Mesenteric fat pad (tissue), 1 donor: ENCODE measurements at regions not wholly inside any gene's neighbourhood (a gene's known extent, or its start where the extent isn't known, plus 50 kb on each side); places are given as distances from the start of the nearest gene placed in this dataset.

Experiments
- DNase-seq: peaks from one replicate; pipeline ENCODE4 v3.0.0-alpha.2; 2020; ENCODE audit warnings: low spot score
- donor health status: DM: yes; HTN: yes; CAD: no.

DNA sequence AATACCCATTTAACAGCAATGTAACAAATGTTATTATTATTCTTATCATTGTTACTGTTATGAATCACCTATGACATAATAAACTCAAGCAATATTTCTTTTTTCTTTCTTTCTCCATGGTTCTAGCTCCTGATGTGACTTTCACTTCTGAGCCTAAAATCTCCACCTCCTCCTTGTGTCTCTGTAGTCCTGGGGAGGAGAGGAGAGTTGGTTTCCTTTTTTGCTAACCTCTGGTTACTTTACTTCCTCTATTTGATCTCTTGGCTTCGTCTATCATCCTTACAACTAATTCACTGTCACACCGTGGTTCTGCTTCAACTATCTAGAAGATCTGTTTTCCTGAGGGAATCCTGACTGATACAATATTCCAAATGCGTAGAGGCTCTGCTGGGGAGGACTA, 456.6 kb downstream of the VRK1 start:
- DNase-seq = no peak

DNA sequence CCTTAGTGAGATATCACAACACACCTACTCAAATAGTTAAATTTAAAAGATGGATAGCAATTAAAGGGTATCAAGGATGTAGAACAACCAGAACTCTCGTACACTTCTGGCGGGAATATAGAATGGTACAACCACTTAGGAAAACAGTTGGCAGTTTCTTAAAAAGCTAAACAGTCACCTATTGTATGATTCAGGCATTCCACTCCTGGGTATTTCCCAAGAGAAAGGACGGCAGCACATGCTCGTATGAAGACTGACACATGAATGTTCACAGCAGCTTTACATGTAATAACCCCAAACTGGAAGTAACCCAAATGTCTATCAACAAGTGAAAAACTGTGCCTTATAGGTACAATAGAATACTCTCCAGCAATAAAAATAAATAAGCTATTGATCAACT, 465.2 kb downstream of the VRK1 start:
- DNase-seq = no peak

DNA sequence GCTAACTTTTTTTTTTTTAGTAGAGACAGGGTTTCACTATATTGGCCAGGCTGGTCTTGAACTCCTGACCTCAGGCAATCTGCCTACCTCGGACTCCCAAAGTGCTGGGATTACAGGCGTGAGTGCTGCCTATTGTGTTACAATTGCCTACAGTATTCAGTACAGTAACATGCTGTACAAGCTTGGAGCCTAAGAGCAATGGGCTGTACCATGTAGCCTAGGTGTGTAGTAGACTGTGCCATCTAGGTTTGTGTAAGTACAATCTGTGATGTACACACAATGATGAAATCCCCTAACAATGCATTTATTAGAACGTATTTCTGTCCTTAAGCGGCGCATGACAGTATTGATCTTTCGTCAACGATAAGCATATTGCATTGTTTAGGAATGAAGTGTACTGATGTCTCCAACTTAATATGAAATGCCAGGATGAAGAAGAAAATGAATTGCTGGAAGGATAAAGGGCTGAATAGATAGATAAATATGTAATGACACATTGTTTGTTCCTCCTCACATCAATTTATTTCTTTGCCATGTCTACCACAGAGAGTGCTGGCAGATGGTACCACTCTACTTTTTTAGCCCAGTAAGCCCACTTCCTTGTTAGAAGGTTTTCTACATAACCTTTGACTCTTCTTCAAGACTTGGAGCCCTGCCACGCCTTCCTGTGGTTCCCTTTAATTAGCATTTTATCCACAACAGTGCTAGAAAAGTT, 467.5 kb downstream of the VRK1 start:
- no peak for DNase-seq

DNA sequence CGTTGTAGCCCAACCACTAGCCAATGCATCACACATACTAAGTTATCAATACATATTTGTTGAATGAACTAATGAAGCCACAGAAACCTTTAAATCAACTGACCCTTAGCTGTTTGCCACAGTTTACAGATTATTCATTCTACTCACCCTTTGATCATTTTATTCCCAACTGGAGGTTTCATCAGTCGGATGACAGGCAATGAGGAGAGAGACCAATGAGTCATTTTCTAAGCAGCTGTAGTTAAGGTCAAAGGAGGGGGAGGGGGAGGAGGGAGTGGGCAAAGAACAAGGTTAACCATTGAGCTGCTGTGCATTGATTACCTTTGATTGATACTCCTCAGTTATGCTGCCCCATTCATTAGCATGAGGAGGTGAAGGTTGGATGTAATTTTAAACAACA, 469.5 kb downstream of the VRK1 start:
- DNase-seq = no peak

DNA sequence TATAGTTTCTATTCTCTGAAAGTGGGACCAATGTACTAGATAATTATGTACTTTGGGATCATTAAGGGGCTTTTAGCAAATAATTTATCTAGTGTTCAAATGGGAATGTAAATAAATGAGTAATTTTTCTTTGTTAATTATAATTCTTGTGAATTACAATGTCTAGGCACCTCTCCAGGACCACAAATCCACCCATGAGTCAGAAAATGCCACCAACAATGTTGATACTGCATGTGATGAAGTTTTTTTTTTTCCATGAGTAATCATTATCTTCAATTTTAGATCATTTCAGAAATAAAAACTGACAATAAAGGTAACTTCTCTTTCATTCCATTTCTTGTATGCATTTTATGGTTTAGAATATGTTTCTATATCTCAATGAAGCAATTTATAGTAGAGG, 470.3 kb downstream of the VRK1 start:
- DNase-seq = no peak

DNA sequence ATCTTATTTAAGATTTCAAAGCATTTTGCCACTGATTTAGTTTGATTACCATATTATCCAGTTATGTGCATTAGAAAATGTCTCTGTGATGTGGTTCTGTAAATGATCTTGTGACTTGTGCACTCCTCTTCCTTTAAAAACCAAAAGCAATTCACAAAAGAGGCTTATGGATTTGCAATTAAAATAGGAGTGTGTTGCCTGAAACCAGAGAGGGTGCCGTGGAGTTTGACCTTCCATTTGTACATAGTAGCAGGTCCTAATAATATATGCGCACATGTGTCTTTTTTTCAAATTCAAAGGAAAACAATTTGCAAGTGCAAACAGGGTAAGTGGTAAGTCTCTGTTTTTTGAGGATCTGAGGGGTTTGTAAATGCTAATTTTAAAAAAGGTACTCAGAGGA, 470.9 kb downstream of the VRK1 start:
- no peak for DNase-seq

DNA sequence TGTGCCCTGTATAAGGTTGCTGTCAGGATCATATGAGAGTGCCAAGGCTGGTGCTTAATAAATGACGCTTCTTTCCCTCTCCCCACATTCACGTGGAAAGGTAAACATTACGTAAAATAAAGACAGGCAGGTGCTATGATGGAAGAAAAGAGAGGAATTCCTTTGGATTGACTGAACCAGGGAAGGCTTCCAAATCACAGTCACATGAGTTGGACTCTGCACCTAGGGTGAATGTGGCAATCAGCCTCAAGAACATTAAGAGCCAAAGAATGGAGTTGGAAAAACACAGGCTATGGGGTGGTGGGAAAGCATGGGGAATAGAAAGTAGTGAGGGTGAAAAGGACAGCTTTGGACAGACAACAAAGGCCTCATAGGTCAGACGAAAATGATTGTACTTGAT, 473.1 kb downstream of the VRK1 start:
- no peak for DNase-seq

DNA sequence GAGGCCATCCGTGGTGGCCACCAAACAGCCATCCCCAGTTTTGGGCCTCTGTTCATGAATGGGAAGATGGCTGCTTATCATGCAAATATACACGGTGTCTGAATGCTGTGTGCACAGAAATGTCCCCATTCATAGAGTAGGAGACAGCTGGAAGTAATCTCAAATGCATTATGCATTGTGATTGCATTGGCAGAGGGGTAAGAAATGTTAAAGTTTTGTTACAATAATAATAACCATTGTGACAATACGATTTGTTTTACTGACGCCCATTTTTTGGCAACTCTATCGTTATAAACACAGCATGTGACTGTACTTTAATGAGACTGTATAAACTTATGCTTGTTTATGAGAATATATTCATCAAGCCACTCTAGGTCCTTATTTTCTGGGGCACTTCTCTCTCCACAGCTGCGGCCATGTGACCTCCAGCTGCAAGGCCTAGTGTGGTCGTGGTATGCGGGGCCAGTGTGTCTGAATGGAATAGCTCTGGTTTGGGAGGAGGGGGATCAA, 474.3 kb downstream of the VRK1 start:
- DNase-seq = no peak

DNA sequence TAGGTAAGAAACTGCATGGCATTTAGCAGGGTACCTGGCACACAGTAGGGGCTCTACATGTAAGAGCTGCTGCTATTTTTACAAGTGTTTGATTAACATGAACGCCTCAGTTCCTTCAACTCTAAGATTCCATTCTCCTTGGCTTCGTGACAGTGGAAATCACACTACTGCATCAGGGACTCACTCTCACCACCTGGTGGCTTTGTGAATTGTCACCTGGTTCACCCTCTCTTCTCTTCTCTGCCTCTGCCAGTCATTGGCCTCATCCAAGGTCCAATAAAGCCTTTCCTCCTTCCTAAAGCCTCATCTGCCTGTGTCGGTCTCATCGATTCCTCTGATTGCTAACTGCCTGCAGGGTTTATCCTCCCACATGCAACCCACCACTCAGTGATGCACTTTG, 476.4 kb downstream of the VRK1 start:
- DNase-seq = no peak

DNA sequence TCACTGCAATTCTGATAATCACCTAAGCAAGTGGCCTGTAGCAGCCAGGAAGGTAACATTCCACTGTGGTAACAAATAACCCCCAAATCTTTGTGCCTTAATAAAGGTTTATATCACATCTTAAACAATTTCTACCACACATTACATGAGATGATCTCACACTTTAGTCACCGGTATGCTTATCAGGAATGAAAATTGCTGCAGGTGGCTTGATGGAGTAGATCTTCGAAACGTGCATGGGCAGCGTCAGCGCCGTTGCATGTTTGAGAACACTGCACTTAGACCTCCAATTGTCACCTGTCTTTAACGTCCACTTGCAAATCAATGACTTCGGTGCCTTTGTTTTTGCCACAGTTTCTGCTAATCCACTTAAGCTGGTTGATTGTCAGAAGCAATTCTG, 477.4 kb downstream of the VRK1 start:
- no peak for DNase-seq

DNA sequence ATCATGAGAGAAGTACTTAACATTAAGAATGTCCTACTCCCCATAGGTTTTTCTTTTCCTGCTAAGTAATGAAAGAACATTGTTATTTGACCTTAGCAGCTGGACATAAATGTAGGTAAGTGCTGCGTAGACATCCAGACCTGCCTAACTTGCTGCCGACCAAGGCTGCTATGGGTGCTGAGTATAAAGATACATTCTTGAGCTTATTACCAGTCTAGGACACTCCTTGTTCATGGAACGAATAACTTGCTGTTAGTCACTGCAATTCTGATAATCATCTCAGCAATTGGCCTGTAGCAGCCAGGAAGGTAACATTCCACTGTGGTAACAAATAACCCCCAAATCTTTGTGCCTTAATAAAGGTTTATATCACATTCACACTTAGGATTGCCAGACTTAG, 478.1 kb downstream of the VRK1 start:
- DNase-seq = no peak

DNA sequence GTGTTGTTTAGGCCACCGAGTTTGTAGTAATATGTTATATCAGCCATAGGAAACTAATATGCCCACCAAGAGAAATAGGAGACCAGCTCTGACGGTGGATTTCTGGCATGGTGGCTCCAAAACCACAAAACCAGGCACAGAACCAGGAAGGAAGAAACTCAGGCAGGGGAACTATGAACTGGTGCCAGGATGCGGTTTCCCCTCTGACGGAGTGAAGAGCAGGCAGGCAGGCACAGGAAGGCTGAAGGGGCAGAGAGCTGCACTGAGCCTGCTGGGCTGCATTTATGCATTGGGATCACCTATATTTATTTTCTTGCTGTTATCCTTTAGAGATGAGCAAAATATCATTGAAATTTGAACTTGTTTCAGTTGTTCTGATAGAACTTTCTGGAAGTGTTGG, 479.4 kb downstream of the VRK1 start:
- DNase-seq = no peak

DNA sequence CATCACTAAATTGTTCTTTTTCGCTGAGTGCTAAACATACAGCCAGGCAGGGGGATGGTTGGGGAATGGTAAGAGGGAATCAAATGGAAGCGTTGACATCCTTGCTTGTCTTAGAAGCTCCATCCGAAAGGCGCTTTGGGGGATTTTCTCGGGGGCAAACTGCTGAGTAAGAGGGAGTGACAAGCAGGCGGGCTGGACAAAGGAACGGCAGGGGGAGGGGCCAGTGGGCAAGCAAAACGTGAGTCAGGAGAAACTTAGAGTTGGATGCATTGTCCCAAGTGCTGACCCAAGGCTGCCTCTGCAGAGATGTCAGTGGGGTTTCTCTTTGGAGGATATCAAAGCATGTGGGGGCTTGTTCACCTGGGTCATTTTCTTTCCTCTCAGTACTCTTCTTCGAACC, 480.5 kb downstream of the VRK1 start:
- no peak for DNase-seq

DNA sequence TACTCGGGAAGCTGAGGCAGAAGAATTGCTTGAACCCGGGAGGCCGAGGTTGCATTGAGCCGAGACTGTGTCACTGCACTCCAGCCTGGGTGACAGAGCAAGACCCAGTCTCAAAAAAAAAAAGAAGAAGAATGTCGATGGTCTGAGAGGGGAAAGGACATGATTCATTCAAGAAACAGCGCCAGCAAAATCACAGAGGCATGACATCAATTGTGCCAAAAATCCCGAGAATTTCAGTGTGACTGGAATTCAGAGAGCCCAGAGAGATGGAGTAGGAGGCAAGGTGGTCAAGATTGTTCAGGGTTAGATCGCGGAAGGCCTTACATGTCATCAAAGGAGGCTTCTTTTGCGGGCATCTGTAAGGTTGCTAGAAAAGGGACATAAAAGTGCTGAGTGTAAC, 483.3 kb downstream of the VRK1 start:
- DNase-seq = no peak

DNA sequence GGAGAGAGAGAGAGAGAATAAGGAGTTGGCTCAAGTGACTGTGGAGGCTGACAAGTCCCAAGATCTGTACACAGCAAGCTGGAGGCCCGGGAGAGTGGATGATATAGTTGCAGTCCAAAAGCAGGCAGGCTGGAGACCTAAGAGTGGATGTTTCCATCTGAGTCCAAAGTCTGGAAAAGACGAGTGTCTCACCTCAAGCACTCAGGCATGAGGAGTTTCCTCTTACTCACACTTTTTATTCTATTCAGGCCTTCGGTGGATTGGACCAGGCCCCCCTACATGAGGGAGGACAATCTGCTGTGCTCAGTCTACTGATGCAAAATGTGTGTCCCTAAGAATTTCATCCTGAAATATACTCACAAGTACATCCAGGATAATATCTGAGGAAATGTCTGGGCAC, 484.6 kb downstream of the VRK1 start:
- no peak for DNase-seq

DNA sequence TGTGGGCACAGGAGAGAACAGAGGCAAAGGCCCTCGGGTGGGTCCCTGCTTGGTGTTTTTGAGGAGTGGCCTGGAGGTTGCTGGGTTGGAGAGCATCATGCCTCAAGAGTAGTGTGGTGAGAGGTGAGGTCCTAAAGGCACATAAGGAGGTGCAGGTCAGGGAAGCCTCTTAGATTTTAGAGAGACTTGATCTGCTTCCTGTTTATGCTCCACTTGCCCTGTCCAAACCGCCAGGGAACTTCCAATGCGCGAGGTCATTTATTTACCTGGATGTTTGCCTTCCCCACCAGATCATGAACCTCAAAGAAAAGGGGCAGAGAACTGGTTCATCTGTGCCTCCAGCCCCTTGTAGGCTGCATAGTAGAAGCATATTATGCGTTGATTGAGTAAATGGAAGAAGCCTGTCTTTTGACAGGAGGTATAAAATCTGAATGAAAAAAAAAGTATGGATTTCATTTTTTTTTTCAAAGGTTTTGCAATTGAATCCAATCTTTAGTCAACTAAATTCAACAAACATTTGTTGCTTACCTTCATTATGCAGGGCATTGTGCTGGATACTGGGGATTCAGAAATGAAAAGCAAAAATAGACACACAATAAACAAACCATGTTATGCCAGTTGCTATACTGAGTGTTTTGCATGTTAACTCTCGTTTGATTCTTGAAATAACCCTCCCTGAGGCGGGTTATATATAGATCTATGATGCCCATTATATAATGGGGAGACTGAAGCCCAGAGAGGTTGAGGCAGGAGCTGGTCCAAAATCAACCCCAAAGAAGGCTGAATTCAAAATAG, 485.2 kb downstream of the VRK1 start:
- no peak for DNase-seq

DNA sequence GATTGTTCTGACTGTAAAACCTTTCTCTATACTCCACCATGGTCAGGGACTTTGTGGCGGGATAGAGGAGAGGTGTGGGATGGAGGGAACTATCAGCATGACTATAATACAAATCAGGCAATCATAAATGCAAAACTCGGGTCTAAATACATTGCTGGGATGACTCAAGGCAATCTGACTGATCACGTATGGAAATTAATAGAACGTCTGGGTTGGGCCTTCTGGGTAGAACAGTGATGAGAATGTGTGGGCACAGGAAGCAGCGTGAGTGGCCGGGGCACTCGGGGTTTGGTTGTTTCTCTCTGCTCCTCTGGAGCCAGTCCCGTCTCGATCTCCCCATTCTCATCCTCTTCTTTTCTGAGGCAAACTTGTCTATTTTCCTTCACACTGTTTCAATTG, 485.8 kb downstream of the VRK1 start:
- no peak for DNase-seq

DNA sequence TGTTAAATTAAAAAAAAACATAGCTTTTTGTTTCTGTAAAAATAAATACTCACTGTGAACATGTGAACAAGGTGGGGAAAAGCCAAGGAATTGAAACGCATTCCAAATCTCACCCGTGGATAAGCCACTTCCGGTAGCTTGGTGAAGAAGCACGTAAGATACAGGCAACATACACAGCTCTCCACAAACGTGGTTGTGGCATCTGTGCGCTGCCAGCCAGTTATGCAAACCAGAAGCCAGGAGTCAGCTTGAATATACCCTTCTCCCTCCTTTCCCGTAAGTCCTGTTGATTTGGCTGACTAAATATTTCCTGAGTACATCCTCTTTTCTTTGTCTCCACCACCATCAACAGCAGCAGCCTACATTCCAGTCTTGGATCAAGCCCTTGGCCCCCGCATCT, 486.2 kb downstream of the VRK1 start:
- no peak for DNase-seq

DNA sequence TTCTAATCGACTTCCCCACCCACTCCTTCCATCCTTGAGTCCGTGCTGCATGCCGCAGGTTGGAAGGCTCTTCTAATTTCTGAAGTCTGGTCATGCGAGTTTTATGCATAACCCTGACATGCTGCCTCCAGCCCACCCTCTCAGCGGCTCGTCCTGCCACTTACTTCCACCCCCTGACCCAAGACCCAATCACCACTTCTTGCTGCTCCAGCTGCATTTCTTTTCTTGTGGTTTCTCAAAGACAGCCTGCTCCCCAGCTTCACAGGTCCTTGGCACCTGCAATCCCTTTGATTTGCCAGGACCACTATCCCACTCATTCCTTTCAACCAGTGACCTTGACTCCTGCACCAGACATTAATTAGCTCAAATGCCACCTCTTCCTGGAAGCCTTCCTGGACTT, 486.7 kb downstream of the VRK1 start:
- no peak for DNase-seq

DNA sequence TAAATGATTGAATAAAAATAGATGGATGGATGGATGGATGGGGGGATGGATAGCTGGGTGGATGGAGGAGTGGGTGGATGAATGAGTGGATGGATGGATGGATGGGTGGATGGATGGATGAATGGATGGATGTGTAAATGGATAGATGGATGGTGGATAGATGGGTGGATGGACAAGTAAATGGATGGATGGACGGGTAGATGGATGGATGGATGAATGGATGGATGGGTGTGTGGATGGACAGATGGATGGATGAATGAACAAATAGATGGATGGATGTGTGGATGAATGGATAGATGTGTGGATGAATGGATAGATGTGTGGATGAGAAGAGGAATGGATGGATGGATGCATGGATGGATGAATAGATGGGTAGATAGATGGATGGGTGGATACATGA, 490.8 kb downstream of the VRK1 start:
- no peak for DNase-seq

DNA sequence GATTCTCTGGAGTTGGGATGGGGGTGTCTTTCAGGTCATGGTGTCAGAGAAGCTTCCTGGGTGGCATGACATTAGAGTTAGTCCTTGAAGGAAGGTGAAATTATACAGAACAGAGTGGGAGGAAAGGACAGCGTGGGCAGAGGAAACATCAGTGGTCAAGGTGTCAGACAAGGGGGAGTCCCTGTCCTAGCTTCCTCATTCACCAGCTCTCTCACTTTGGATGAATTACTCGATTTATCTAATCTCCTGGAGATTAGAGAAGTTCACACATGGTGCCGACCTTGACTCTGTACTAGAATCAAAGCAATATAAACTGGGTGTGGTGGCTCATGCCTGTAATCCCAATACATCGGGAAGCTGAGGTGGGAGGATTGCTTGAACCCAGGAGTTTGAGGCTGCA, 492.9 kb downstream of the VRK1 start:
- DNase-seq = no peak

DNA sequence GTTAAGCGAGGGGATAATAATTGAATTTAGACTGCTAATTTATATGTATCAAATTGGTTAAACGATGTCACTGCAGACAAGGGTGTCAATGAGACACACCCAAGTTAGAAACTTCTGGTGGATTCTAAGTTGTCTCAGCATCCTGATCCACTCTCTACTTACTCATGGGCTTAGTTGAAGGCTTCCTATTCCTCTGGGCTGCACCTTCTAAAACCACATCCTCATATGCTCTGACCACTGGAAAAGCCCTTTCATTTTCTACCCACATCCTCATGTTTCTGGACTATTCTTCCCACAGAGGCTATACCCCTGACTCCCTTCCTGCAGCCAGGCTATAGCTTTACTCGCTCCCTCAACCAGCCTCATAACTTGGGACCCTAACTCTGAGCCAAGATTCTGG, 493.8 kb downstream of the VRK1 start:
- no peak for DNase-seq

DNA sequence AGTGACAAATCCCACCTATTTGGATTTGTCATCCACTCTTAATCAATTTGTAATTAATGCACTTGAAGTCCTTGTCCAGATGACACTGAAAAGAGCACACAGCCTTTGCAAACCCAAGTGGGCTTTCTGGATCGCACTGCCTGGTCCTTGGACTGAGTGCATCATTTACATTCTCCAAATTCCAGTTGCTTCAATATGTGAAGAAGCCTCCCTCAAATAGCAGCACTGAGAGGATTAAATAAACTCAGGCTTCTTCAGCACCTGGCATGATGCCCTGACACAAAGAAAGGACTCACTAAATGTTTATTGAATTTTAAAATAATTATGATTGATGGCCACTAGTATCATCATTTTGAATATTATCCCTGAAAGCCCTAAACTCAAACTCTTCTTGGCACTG, 496.5 kb downstream of the VRK1 start:
- no peak for DNase-seq
